Spleen (tissue), 7 donors: ENCODE measurements at regions not wholly inside any gene's neighbourhood (a gene's known extent, or its start where the extent isn't known, plus 50 kb on each side); places are given as distances from the start of the nearest gene placed in this dataset.

Source experiments
- POLR2AphosphoS5 ChIP-seq, 3 donors: sonication (generic); formaldehyde crosslinking; IDR thresholded peaks; one replicate each; pipeline ENCODE4 v1.5.1; 2017; ENCODE audit warnings: antibody characterized with exemption in 3 of 3
- TF ChIP-seq, protein P1 (sequence below), 11 experiments: fragments of 200-600 bp in 7 of 11; fragments of 450-650 bp in 4 of 11; sonication (generic) in 4 of 11; IDR thresholded peaks in 8 of 11; conservative IDR thresholded peaks in 3 of 11; 1 replicate in 7 of 11; 2 replicates in 4 of 11; pipeline versions ENCODE4 v1.4.0 to v1.8.0; 2016 to 2021; ENCODE audit warnings: antibody characterized with exemption in 11 of 11, inconsistent platforms in 4 of 11, mild to moderate bottlenecking in 1 of 11
- donor health status: DM: no; HTN: no; CAD: no; lungs with moderate emphysema.
- donor health status: DM: no; HTN: no; CAD: no.
- donor health status: DM: no; HTN: no; CAD: no.

DNA sequence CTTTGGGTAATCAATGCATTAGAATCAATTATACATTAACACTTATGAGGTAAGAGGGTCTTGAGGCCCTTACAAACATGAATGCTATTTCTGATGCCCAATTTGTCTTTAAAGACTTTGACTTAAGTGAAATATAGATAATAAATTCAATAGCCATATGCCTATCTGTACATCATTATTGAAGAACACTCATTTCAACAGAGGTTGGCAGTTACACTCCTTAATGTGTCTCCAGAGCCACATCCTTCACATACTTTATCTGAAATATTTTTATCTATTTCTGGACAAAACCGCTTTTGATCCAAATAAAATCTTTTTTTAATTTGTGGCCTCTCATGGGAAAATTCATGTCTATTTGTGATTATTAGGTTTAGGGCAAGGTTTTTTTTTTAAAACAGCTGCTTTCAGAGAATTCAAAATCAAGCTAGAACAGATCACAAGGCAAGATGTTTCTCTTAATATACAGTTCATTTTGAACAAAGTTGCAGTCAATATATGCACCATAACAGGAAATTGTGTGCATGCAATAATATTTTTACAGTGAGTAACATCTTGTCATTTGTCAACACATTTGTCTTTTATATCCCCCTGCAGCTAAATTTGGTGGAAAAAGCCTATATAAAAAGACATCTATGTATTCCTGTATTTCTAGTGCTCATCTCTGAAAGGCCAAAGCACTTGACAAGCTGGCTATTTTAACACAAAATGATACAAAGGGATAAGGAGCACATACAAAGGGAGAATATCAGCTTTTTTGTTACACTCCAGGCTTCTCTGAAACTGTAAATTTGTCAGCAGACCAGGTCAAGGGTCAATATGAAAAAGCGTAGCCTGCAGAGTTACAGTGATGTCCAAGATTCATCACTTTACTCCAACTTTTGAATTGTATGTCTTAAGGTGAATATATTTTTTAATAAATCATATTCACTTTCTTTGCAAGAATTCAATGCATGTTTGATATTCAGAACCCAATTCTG is 146.2 kb upstream of the DPH6 start:
- TF ChIP-seq, protein P1, sequence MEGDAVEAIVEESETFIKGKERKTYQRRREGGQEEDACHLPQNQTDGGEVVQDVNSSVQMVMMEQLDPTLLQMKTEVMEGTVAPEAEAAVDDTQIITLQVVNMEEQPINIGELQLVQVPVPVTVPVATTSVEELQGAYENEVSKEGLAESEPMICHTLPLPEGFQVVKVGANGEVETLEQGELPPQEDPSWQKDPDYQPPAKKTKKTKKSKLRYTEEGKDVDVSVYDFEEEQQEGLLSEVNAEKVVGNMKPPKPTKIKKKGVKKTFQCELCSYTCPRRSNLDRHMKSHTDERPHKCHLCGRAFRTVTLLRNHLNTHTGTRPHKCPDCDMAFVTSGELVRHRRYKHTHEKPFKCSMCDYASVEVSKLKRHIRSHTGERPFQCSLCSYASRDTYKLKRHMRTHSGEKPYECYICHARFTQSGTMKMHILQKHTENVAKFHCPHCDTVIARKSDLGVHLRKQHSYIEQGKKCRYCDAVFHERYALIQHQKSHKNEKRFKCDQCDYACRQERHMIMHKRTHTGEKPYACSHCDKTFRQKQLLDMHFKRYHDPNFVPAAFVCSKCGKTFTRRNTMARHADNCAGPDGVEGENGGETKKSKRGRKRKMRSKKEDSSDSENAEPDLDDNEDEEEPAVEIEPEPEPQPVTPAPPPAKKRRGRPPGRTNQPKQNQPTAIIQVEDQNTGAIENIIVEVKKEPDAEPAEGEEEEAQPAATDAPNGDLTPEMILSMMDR (IDR thresholded peaks at IDR 0.05 in 8 of 11, conservative IDR thresholded peaks at IDR 0.05 in 3 of 11) = no peak
- no peak for TF ChIP-seq POLR2AphosphoS5 (IDR thresholded peaks at IDR 0.05)
